GM23338 (cell line): ENCODE measurements at regions not wholly inside any gene's neighbourhood (a gene's known extent, or its start where the extent isn't known, plus 50 kb on each side); places are given as distances from the start of the nearest gene placed in this dataset.

ENCODE experiments used
- ATAC-seq: fragments of 200-7000 bp; cut with Tn5 transposase; 3 replicates; pipeline ENCODE4 v1.9.1; 2020
- DNase-seq: peaks from one replicate; pipeline ENCODE4 v3.0.0-alpha.2; 2015; ENCODE audit warnings: low spot score
- H2AFZ ChIP-seq: fragments of 200-600 bp; sonication (generic); 2 replicates; pipeline ENCODE4 v1.8.0; 2016; ENCODE audit warnings: antibody characterized with exemption, mild to moderate bottlenecking, moderate library complexity
- H3F3A ChIP-seq: fragments of 200-600 bp; sonication (generic); replicated peaks from 2 replicates; pipeline ENCODE4 v1.8.0; 2017; ENCODE audit warnings: antibody characterized with exemption, mixed run types, low read depth
- H3K27ac ChIP-seq: fragments of 200-600 bp; sonication (generic); 2 replicates; pipeline ENCODE4 v1.6.1; 2016; ENCODE audit warnings: low read depth
- H3K27me3 ChIP-seq: fragments of 200-600 bp; sonication (generic); 2 replicates; pipeline ENCODE4 v1.8.0; 2016; ENCODE audit warnings: mild to moderate bottlenecking, mixed run types, moderate library complexity; ENCODE audit not compliant: insufficient read depth
- H3K36me3 ChIP-seq: fragments of 200-600 bp; sonication (generic); 2 replicates; pipeline ENCODE4 v1.8.0; 2016; ENCODE audit warnings: mild to moderate bottlenecking; ENCODE audit not compliant: insufficient read depth
- H3K4me1 ChIP-seq: fragments of 200-600 bp; sonication (generic); 2 replicates; pipeline ENCODE4 v1.8.0; 2016; ENCODE audit warnings: mild to moderate bottlenecking, moderate library complexity; ENCODE audit not compliant: insufficient read depth
- H3K4me2 ChIP-seq: fragments of 200-600 bp; sonication (generic); 2 replicates; pipeline ENCODE4 v1.7.1; 2017; ENCODE audit warnings: mixed run types
- H3K4me3 ChIP-seq: fragments of 200-600 bp; sonication (generic); 2 replicates; pipeline ENCODE4 v1.6.1; 2016; ENCODE audit warnings: mixed run types
- H3K79me2 ChIP-seq: fragments of 200-600 bp; sonication (generic); replicated peaks from 2 replicates; pipeline ENCODE4 v1.8.0; 2017; ENCODE audit warnings: mild to moderate bottlenecking; ENCODE audit not compliant: insufficient read depth
- H3K9me2 ChIP-seq: fragments of 200-600 bp; sonication (generic); 2 replicates; pipeline ENCODE4 v1.8.0; 2017; ENCODE audit not compliant: insufficient read depth
- H4K20me1 ChIP-seq: fragments of 200-600 bp; sonication (generic); replicated peaks from 2 replicates; pipeline ENCODE4 v1.8.0; 2017; ENCODE audit warnings: mild to moderate bottlenecking; ENCODE audit not compliant: insufficient read depth
- H3K27ac Mint-ChIP-seq: 2 replicates; pipeline ENCODE4 v1.8.0; 2020; ENCODE audit warnings: inconsistent platforms, mild to moderate bottlenecking, moderate library complexity, mixed read lengths
- H3K27me3 Mint-ChIP-seq: 3 replicates; pipeline ENCODE4 v1.8.0; 2022; ENCODE audit warnings: low read depth, mild to moderate bottlenecking, moderate library complexity, mixed read lengths, inconsistent platforms; ENCODE audit not compliant: insufficient read depth, poor library complexity
- H3K36me3 Mint-ChIP-seq: 3 replicates; pipeline ENCODE4 v1.8.0; 2021; ENCODE audit warnings: low read depth, mild to moderate bottlenecking, inconsistent platforms, moderate library complexity, mixed read lengths
- H3K4me1 Mint-ChIP-seq: 3 replicates; pipeline ENCODE4 v1.8.0; 2020; ENCODE audit warnings: mild to moderate bottlenecking, inconsistent platforms, mixed read lengths
- H3K4me3 Mint-ChIP-seq: 3 replicates; pipeline ENCODE4 v1.8.0; 2021; ENCODE audit warnings: moderate library complexity, mild to moderate bottlenecking, inconsistent platforms, mixed read lengths
- H3K9me3 Mint-ChIP-seq: 3 replicates; pipeline ENCODE4 v1.8.0; 2020; ENCODE audit warnings: moderate library complexity, mild to moderate bottlenecking, inconsistent platforms, mixed read lengths
- CREB1 ChIP-seq: fragments of 250-450 bp; sonication (Bioruptor Pico); IDR thresholded peaks from 2 replicates; pipeline ENCODE4 v1.5.0; 2020; ENCODE audit warnings: low read depth, mild to moderate bottlenecking, moderate library complexity
- CTCF ChIP-seq, 2 experiments: fragments of 200-600 bp in 1 of 2; sonication (generic) in 1 of 2; conservative IDR thresholded peaks; 2 replicates each; pipeline versions ENCODE4 v1.5.1 to v1.6.1; 2016 to 2017; ENCODE audit warnings: antibody characterized with exemption in 2 of 2, low read depth in 2 of 2, mild to moderate bottlenecking in 2 of 2, moderate library complexity in 1 of 2
- ETS1 ChIP-seq: IDR thresholded peaks from 2 replicates; pipeline ENCODE4 v1.6.1; 2016; ENCODE audit warnings: antibody characterized with exemption
- EZH2 ChIP-seq: fragments of 200-600 bp; sonication (generic); IDR thresholded peaks from one replicate; pipeline ENCODE4 v1.8.0; 2017; ENCODE audit warnings: antibody characterized with exemption, mild to moderate bottlenecking, low read depth; ENCODE audit not compliant: unreplicated experiment
- EZH2phosphoT487 ChIP-seq: fragments of 200-600 bp; sonication (generic); IDR thresholded peaks from one replicate; pipeline ENCODE4 v1.8.1; 2018; ENCODE audit warnings: antibody characterized with exemption; ENCODE audit not compliant: unreplicated experiment
- JUNB ChIP-seq: IDR thresholded peaks from one replicate; pipeline ENCODE4 v1.6.1; 2016; ENCODE audit warnings: antibody characterized with exemption; ENCODE audit not compliant: unreplicated experiment
- NANOG ChIP-seq: IDR thresholded peaks from 2 replicates; pipeline ENCODE4 v1.6.1; 2016; ENCODE audit warnings: antibody characterized with exemption, borderline replicate concordance
- POLR2AphosphoS5 ChIP-seq: IDR thresholded peaks from 2 replicates; pipeline ENCODE4 v1.6.1; 2016; ENCODE audit warnings: antibody characterized with exemption, low read depth
- REST ChIP-seq: IDR thresholded peaks from one replicate; pipeline ENCODE4 v1.6.1; 2018; ENCODE audit warnings: antibody characterized with exemption; ENCODE audit not compliant: unreplicated experiment
- STAT1 ChIP-seq: IDR thresholded peaks from one replicate; pipeline ENCODE4 v1.6.1; 2016; ENCODE audit warnings: antibody characterized with exemption; ENCODE audit not compliant: unreplicated experiment
- ZNF114 ChIP-seq: fragments of 250-450 bp; sonication (Bioruptor Pico); IDR thresholded peaks from 2 replicates; pipeline ENCODE4 v1.5.0; 2020; ENCODE audit warnings: mild to moderate bottlenecking, moderate library complexity
- ZNF331 ChIP-seq: fragments of 250-450 bp; sonication (Bioruptor Pico); IDR thresholded peaks from 2 replicates; pipeline ENCODE4 v1.5.0; 2020; ENCODE audit warnings: low read depth, mild to moderate bottlenecking, moderate library complexity
- ZNF462 ChIP-seq: fragments of 250-450 bp; sonication (Bioruptor Pico); IDR thresholded peaks from 2 replicates; pipeline ENCODE4 v1.5.0; 2020; ENCODE audit warnings: mild to moderate bottlenecking, moderate library complexity

GRCh38 chr5:175810457-175810856 lies 60.9 kb upstream of the CPLX2 start:
- Histone ChIP-seq H3K4me2 (no peak overlapping the region), H3K4me1 (peaks cover 2% of the 10 kb centered on the region; the same call in 1 of the 2 replicates), H4K20me1 (no peaks in the 10 kb centered on the region; the same call in 1 of the 2 replicates), H3K27me3 (no peaks in the 10 kb centered on the region), H3F3A (no peaks in the 10 kb centered on the region), H3K79me2 (no peaks in the 10 kb centered on the region), H3K27ac (no peak overlapping the region), H3K9me2 (no peaks in the 10 kb centered on the region), H3K36me3 (no peaks in the 10 kb centered on the region), H3K4me3 (no peak overlapping the region), H2AFZ (no peak overlapping the region)
- Mint-ChIP-seq H3K36me3 (no peaks in the 10 kb centered on the region), H3K9me3 (no peaks in the 10 kb centered on the region; the same call in 2 of the 3 replicates), H3K4me1 (peaks cover 18% of the 10 kb centered on the region), H3K27ac (no peak overlapping the region), H3K27me3 (peaks cover 9% of the 10 kb centered on the region), H3K4me3 (no peak overlapping the region)
- no peak for DNase-seq
- no peak for ATAC-seq
- TF ChIP-seq CTCF (conservative IDR thresholded peaks at IDR 0.05; ENCODE audit: low read depth in 2 of 2) (no peak), ETS1 (no peak), EZH2 (no peak), STAT1 (no peak), CREB1 (CRISPR knock-in tag) (no peak), ZNF331 (CRISPR knock-in tag) (no peak), ZNF114 (CRISPR knock-in tag) (no peak), NANOG (no peak), EZH2phosphoT487 (no peak), POLR2AphosphoS5 (no peak), JUNB (no peak), ZNF462 (CRISPR knock-in tag) (no peak), REST (no peak)
